ENCODE measurements at regions not wholly inside any gene's neighbourhood (a gene's known extent, or its start where the extent isn't known, plus 50 kb on each side); places are given as distances from the start of the nearest gene placed in this dataset.

DNA sequence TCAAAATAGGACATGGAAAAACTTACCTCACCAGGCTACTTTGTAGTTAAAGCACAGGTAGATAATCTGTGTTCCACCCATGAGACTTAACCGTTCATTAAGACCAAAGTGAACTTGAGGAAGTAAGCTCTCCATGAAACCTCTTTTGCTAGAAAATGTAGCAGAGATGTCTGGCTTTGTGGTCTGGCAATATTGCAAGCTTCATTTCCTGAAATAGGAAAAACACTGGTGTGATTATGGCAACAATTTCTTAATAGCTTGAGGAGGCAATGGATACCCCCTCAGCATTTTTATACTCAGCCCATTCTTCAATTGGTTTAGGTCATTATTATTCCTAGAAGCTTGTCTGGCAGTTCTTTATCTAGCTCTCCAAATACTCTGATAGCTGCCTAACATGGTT, 957.3 kb downstream of the IGSF11 start:
- TF ChIP-seq, protein P1, sequence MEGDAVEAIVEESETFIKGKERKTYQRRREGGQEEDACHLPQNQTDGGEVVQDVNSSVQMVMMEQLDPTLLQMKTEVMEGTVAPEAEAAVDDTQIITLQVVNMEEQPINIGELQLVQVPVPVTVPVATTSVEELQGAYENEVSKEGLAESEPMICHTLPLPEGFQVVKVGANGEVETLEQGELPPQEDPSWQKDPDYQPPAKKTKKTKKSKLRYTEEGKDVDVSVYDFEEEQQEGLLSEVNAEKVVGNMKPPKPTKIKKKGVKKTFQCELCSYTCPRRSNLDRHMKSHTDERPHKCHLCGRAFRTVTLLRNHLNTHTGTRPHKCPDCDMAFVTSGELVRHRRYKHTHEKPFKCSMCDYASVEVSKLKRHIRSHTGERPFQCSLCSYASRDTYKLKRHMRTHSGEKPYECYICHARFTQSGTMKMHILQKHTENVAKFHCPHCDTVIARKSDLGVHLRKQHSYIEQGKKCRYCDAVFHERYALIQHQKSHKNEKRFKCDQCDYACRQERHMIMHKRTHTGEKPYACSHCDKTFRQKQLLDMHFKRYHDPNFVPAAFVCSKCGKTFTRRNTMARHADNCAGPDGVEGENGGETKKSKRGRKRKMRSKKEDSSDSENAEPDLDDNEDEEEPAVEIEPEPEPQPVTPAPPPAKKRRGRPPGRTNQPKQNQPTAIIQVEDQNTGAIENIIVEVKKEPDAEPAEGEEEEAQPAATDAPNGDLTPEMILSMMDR (conservative IDR thresholded peaks at IDR 0.05; ENCODE audit: control insufficient read depth, insufficient read depth, low read depth, low read length): no peak
- no peak for DNase-seq (ENCODE audit: low read depth)
- H3K4me3 ChIP-seq (ENCODE audit: control insufficient read depth, low read depth, low read length): no peak overlapping the region

DNA sequence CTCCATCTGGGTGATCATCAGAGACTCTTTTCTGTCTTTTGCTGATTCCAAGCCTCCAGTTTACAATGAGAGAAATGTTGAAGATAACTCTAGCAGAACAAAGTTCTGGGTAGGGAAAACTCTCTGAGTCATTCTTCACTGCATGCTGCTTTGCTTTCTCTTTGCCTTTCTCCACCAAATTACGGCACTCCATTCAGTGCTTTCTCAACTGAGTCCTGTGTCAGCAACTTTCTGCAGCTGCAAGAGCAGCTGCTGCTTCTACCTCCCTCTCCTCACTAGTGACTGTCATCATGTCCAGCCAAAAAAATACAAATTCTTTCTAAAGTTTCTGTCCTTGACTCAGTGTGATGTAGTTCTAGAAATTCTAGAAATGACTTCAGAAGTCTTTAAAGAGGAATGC, 953.8 kb downstream of the IGSF11 start:
- TF ChIP-seq, protein P1 (conservative IDR thresholded peaks at IDR 0.05; ENCODE audit: control insufficient read depth, insufficient read depth, low read depth, low read length): no peak
- no peak overlapping the region for H3K4me3 ChIP-seq (ENCODE audit: control insufficient read depth, low read depth, low read length)
- no peak for DNase-seq (ENCODE audit: low read depth)

DNA sequence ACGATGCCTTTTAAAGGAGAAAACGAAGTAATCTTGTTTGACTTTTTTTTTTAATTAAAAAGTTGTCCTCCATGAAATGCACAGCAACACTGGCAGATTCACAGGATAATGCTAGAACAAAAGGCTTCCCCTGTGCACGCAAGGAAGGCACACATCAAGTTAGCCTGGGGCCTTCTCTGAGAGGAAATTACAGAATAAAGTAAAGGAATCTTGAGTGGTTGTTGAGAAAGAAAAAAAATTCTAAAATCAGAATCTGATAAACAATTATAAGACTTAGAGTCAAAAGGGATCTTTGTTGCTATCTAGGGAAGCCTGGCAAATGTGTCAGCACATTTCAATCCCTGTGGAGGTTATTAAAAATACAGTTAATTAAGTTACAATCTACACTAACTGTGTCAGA, 946.0 kb downstream of the IGSF11 start:
- no peak for DNase-seq (ENCODE audit: low read depth)
- TF ChIP-seq, protein P1 (conservative IDR thresholded peaks at IDR 0.05; ENCODE audit: control insufficient read depth, insufficient read depth, low read depth, low read length): no peak
- no peak overlapping the region for H3K4me3 ChIP-seq (ENCODE audit: control insufficient read depth, low read depth, low read length)

DNA sequence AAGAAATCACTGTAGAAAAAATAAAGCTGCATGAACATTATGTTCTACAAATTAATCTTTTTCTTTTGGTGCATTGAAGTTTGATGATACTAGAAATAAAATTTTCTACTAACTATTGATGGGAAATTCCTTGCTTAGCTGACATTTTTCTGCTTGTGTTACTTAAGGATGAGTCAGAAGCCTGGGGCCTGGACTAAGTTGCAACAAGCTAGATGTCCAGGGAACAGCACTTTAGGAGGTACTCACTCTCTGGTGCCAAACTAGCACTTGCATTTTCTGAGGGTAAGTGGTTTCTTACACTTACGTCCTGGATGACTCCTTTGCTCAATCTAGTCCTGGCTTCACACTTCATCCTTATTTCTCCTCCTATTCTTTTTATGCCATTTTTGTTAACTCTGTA, 945.1 kb downstream of the IGSF11 start:
- no peak overlapping the region for H3K4me3 ChIP-seq (ENCODE audit: control insufficient read depth, low read depth, low read length)
- TF ChIP-seq, protein P1 (conservative IDR thresholded peaks at IDR 0.05; ENCODE audit: control insufficient read depth, insufficient read depth, low read depth, low read length): no peak

DNA sequence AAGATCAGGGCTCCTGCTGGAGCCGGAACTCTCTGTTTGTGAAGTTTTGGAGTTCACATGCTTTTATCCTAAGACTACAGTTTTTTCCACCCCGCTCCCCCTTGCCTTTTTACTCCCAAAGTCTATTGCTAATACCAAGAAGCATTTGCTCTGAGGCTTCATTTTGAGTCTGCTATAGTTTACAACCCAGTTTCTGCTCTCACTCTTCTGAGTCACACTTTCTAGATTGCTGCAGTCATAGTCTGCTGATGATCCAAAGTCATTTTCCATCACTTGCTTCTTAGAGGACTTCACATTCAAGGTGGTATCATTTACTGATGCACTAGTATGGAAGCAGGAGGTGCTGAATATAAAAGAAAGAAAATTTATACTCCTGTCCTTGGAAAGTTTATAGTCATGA, 937.4 kb downstream of the IGSF11 start:
- DNase-seq (ENCODE audit: low read depth): no peak
- TF ChIP-seq, protein P1 (conservative IDR thresholded peaks at IDR 0.05; ENCODE audit: control insufficient read depth, insufficient read depth, low read depth, low read length): no peak
- H3K4me3 ChIP-seq (ENCODE audit: control insufficient read depth, low read depth, low read length): no peak overlapping the region

More for the DNA sequence above, 945.1 kb downstream of the IGSF11 start:
- peak; percentile 1 for DNase-seq (ENCODE audit: low read depth)

DNA sequence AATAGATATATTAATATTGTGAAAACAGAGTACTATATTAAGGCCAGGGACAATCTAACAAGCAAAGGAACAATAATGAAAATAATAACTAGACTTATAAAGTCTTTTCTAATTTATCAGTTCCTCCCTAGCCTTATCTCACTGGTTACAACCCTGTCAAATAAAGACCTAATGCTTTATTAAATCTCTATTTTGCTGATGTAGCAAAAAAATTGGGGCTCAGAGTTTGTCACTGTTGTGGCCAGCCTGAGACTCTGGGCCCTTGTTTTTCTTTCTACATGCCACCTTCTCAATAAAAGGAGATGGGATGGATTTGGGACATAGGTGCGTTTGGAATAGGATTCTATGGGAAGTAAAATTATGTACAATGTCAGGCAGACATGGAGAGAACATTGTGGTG, 937.0 kb downstream of the IGSF11 start:
- DNase-seq (ENCODE audit: low read depth): no peak
- TF ChIP-seq, protein P1 (conservative IDR thresholded peaks at IDR 0.05; ENCODE audit: control insufficient read depth, insufficient read depth, low read depth, low read length): no peak
- H3K4me3 ChIP-seq (ENCODE audit: control insufficient read depth, low read depth, low read length): no peak overlapping the region

DNA sequence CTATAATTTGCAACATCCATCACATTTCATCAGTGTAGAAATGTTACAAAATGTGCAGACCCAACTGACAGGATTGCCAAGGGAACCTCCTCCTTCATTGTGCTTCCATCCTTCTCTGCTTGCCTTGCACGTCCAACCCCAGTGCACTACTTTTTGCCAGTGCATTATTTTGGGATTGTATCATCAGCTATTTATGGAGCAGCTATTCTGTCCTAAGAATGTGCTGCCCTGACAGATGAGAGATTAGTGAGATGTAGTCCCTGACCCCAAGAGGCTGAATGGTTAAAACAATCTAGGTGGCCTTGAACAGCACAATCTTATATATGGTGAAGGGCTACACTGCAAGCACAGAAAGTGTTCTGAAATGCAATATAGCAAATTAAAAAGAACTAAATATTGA, 935.8 kb downstream of the IGSF11 start:
- no peak overlapping the region for H3K4me3 ChIP-seq (ENCODE audit: control insufficient read depth, low read depth, low read length)
- TF ChIP-seq, protein P1 (conservative IDR thresholded peaks at IDR 0.05; ENCODE audit: control insufficient read depth, insufficient read depth, low read depth, low read length): no peak
- DNase-seq (ENCODE audit: low read depth): no peak

Data from fibroblast of mammary gland (primary cell).